Adrenal gland (tissue), 5 donors: ENCODE measurements at regions not wholly inside any gene's neighbourhood (a gene's known extent, or its start where the extent isn't known, plus 50 kb on each side); places are given as distances from the start of the nearest gene placed in this dataset.

ENCODE experiments used
- CTCF ChIP-seq, 6 experiments: fragments of 450-650 bp in 4 of 6; fragments of 200-600 bp in 2 of 6; sonication (generic) in 1 of 6; IDR thresholded peaks; 1 replicate in 5 of 6; 2 replicates in 1 of 6; pipeline versions ENCODE4 v1.5.1 to v1.8.0; 2016 to 2021; ENCODE audit warnings: antibody characterized with exemption in 6 of 6, mild to moderate bottlenecking in 2 of 6, moderate library complexity in 1 of 6
- POLR2A ChIP-seq, 2 donors: fragments of 450-650 bp; IDR thresholded peaks; one replicate each; pipeline ENCODE4 v1.6.1; 2017; ENCODE audit warnings: antibody characterized with exemption in 2 of 2, mild to moderate bottlenecking in 2 of 2, moderate library complexity in 1 of 2
- donor health status: DM: no; HTN: no; CAD: no.

- no peak for TF ChIP-seq POLR2A (IDR thresholded peaks at IDR 0.05)
- no peak for TF ChIP-seq CTCF (IDR thresholded peaks at IDR 0.05)
Observed at GRCh38 chr7:68200051-68200670, 1203.5 kb downstream of the TYW1 start.
